ENCODE measurements at regions not wholly inside any gene's neighbourhood (a gene's known extent, or its start where the extent isn't known, plus 50 kb on each side); places are given as distances from the start of the nearest gene placed in this dataset.
"Not testable (repeated sequence)": the region's sequence is repeated elsewhere in the genome, so short reads cannot be mapped to it uniquely, and the experiment has no call there.

GRCh38 chr6:79392094-79392493 lies 145.1 kb downstream of the LCA5 start:
- no peak for DNase-seq (ENCODE audit: low spot score)

- no peak for DNase-seq (ENCODE audit: low spot score)
Measured at GRCh38 chr6:79391480-79391879, 145.8 kb downstream of the LCA5 start.

GRCh38 chr6:79385893-79386292 lies 151.3 kb downstream of the LCA5 start:
- DNase-seq (ENCODE audit: low spot score): no peak

- no peak for DNase-seq (ENCODE audit: low spot score)
Measured at GRCh38 chr6:79385333-79385732, 150.9 kb upstream of the HMGN3 start.

GRCh38 chr6:79384845-79385244 lies 150.4 kb upstream of the HMGN3 start:
- DNase-seq (ENCODE audit: low spot score): no peak

- DNase-seq (ENCODE audit: low spot score): no peak
Measured at GRCh38 chr6:79378957-79379356, 144.5 kb upstream of the HMGN3 start.

GRCh38 chr6:79377888-79378348 lies 143.4 kb upstream of the HMGN3 start:
- no peak for DNase-seq (ENCODE audit: low spot score)

GRCh38 chr6:79377047-79377446 lies 142.6 kb upstream of the HMGN3 start:
- DNase-seq (ENCODE audit: low spot score): no peak

- DNase-seq (ENCODE audit: low spot score): no peak
Measured at GRCh38 chr6:79375635-79376337, 141.3 kb upstream of the HMGN3 start.

GRCh38 chr6:79374308-79374707 lies 139.8 kb upstream of the HMGN3 start:
- DNase-seq (ENCODE audit: low spot score): no peak

GRCh38 chr6:79373880-79374279 lies 139.4 kb upstream of the HMGN3 start:
- DNase-seq (ENCODE audit: low spot score): no peak

GRCh38 chr6:79373246-79373645 lies 138.8 kb upstream of the HMGN3 start:
- DNase-seq (ENCODE audit: low spot score): no peak

- no peak for DNase-seq (ENCODE audit: low spot score)
Measured at GRCh38 chr6:79372757-79373156, 138.3 kb upstream of the HMGN3 start.

- no peak for DNase-seq (ENCODE audit: low spot score)
Measured at GRCh38 chr6:79369026-79369425, 134.5 kb upstream of the HMGN3 start.

- not testable (repeated sequence) for DNase-seq (ENCODE audit: low spot score)
Measured at GRCh38 chr6:79363441-79363840, 129.0 kb upstream of the HMGN3 start.

GRCh38 chr6:79361074-79361473 lies 126.6 kb upstream of the HMGN3 start:
- DNase-seq (ENCODE audit: low spot score): not testable (repeated sequence)

- DNase-seq (ENCODE audit: low spot score): no peak
Measured at GRCh38 chr6:79353226-79353625, 118.7 kb upstream of the HMGN3 start.

- DNase-seq (ENCODE audit: low spot score): no peak
Measured at GRCh38 chr6:79338493-79338892, 104.0 kb upstream of the HMGN3 start.

- no peak for DNase-seq (ENCODE audit: low spot score)
Measured at GRCh38 chr6:79335133-79335674, 100.7 kb upstream of the HMGN3 start.

- no peak for DNase-seq (ENCODE audit: low spot score)
Measured at GRCh38 chr6:79334674-79335073, 100.2 kb upstream of the HMGN3 start.

GRCh38 chr6:79330704-79331103 lies 96.2 kb upstream of the HMGN3 start:
- no peak for DNase-seq (ENCODE audit: low spot score)

- DNase-seq (ENCODE audit: low spot score): no peak
Measured at GRCh38 chr6:79313254-79313653, 78.8 kb upstream of the HMGN3 start.

GRCh38 chr6:79307321-79308036 lies 73.0 kb upstream of the HMGN3 start:
- no peak for DNase-seq (ENCODE audit: low spot score)
